WERI-Rb-1 (cell line): ENCODE measurements at regions not wholly inside any gene's neighbourhood (a gene's known extent, or its start where the extent isn't known, plus 50 kb on each side); places are given as distances from the start of the nearest gene placed in this dataset.

ENCODE experiments used
- DNase-seq: peaks from one replicate; pipeline ENCODE4 v3.0.0-alpha.2; 2020
- H3K27ac ChIP-seq: fragments of 250-450 bp; sonication (Bioruptor Pico); 2 replicates; pipeline ENCODE4 v1.5.1; 2020; ENCODE audit warnings: mild to moderate bottlenecking, moderate library complexity
- H3K27me3 ChIP-seq: fragments of 250-450 bp; sonication (Bioruptor Pico); 2 replicates; pipeline ENCODE4 v1.5.1; 2021; ENCODE audit warnings: mild to moderate bottlenecking, low read depth, moderate library complexity; ENCODE audit not compliant: insufficient read depth, severe bottlenecking
- H3K36me3 ChIP-seq: fragments of 250-450 bp; sonication (Bioruptor Pico); 2 replicates; pipeline ENCODE4 v1.5.1; 2020; ENCODE audit warnings: mild to moderate bottlenecking, moderate library complexity
- H3K4me3 ChIP-seq: 2 replicates; pipeline ENCODE4 v1.5.1; 2011; ENCODE audit warnings: low read depth, mild to moderate bottlenecking, control low read depth, low read length
- H3K9me3 ChIP-seq: fragments of 250-450 bp; sonication (Bioruptor Pico); 2 replicates; pipeline ENCODE4 v1.5.1; 2021; ENCODE audit warnings: mild to moderate bottlenecking, moderate library complexity; ENCODE audit not compliant: severe bottlenecking
- TF ChIP-seq, protein P1 (sequence below): IDR thresholded peaks from 2 replicates; pipeline ENCODE4 v1.5.1; 2011; ENCODE audit warnings: low read depth, mild to moderate bottlenecking, control low read depth, inconsistent platforms, low read length

- Histone ChIP-seq H3K27ac (no peak overlapping the region), H3K4me3 (no peak overlapping the region), H3K9me3 (no peaks in the 10 kb centered on the region), H3K36me3 (no peaks in the 10 kb centered on the region), H3K27me3 (no peaks in the 10 kb centered on the region)
- no peak for DNase-seq
- TF ChIP-seq, protein P1, sequence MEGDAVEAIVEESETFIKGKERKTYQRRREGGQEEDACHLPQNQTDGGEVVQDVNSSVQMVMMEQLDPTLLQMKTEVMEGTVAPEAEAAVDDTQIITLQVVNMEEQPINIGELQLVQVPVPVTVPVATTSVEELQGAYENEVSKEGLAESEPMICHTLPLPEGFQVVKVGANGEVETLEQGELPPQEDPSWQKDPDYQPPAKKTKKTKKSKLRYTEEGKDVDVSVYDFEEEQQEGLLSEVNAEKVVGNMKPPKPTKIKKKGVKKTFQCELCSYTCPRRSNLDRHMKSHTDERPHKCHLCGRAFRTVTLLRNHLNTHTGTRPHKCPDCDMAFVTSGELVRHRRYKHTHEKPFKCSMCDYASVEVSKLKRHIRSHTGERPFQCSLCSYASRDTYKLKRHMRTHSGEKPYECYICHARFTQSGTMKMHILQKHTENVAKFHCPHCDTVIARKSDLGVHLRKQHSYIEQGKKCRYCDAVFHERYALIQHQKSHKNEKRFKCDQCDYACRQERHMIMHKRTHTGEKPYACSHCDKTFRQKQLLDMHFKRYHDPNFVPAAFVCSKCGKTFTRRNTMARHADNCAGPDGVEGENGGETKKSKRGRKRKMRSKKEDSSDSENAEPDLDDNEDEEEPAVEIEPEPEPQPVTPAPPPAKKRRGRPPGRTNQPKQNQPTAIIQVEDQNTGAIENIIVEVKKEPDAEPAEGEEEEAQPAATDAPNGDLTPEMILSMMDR, result no peak
These were observed 1105.8 kb upstream of the NXPH2 start for GRCh38 chr2:139885921-139886498.

GRCh38 chr2:139876964-139877363, 1096.8 kb upstream of the NXPH2 start:
- TF ChIP-seq, protein P1, result no peak
- Histone ChIP-seq H3K9me3 (no peaks in the 10 kb centered on the region), H3K27ac (no peak overlapping the region), H3K36me3 (no peaks in the 10 kb centered on the region), H3K27me3 (no peaks in the 10 kb centered on the region), H3K4me3 (no peak overlapping the region)
- no peak for DNase-seq

DNA sequence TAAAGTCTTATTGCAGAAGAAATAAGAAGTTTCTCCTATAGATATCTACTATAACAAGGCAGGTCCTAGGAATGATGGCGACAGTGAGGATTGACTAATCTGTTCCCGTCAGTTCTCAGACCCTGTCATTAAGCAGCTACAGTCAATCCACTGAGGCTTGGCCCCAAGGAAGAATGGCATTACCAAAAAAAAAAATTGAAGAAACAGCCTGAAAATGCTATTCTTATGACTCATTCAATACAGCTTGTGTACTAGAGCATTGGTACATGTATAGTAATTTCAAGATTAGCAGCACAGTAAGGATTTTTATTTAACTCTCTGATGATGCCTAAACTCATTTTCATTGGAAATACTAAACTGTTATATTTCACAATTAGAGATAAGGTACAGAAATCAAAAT, 1096.1 kb upstream of the NXPH2 start:
- no peak for DNase-seq
- Histone ChIP-seq H3K9me3 (no peaks in the 10 kb centered on the region), H3K4me3 (no peak overlapping the region), H3K36me3 (no peaks in the 10 kb centered on the region), H3K27me3 (no peaks in the 10 kb centered on the region), H3K27ac (no peak overlapping the region)
- TF ChIP-seq, protein P1, result no peak

DNA sequence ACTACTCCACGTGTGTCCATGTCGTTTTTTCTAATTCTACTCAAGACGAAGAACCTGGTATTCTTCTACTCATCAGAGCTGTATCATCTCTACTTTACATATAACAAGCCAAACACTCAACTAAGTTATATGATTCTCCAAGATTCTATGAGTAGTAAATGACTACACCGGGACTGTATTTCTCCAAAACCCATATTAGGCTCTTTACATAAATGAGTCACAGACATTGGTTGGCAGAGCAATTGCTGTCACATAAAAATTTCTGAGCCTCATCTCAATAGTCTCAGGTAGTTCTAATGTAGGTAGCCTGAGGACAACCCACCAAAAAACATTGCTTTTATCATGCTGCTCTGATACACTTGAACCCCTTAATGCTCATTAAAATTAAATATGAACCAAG, 1092.3 kb upstream of the NXPH2 start:
- no peak for DNase-seq
- H3K27ac ChIP-seq, result no peak overlapping the region
- TF ChIP-seq, protein P1, result no peak
- H3K9me3 ChIP-seq, result no peaks in the 10 kb centered on the region
- no peak overlapping the region for H3K4me3 ChIP-seq
- H3K27me3 ChIP-seq, result no peaks in the 10 kb centered on the region
- H3K36me3 ChIP-seq, result no peaks in the 10 kb centered on the region

DNA sequence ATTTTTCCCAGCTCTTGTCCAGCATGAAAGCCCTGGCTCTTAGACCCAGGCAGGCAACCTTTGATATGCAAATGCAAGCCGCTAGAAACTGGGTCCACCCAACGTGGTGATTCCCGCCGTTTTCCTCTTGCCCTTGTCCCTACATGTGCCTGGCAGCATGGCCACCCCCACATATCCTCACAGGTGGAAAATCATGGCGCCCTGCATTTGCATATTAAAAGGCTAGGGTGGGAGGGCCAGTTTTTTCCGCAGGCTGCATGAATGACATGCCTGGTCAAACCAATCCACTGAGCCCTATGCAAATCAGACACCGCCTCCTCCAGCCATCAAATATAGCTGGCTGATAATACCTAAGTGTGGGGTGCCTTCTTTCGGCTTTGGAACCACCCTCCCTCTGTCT, 1091.8 kb upstream of the NXPH2 start:
- H3K27ac ChIP-seq, result no peak overlapping the region
- H3K27me3 ChIP-seq, result no peaks in the 10 kb centered on the region
- no peak overlapping the region for H3K4me3 ChIP-seq
- no peaks in the 10 kb centered on the region for H3K9me3 ChIP-seq
- H3K36me3 ChIP-seq, result no peaks in the 10 kb centered on the region
- TF ChIP-seq, protein P1, result no peak
- DNase-seq, result no peak

GRCh38 chr2:139867601-139868226, 1087.5 kb upstream of the NXPH2 start:
- no peak for DNase-seq
- Histone ChIP-seq H3K27me3 (no peaks in the 10 kb centered on the region), H3K27ac (no peak overlapping the region), H3K36me3 (no peaks in the 10 kb centered on the region), H3K4me3 (no peak overlapping the region), H3K9me3 (no peaks in the 10 kb centered on the region)
- TF ChIP-seq, protein P1, result no peak
